ENCODE measurements at regions not wholly inside any gene's neighbourhood (a gene's known extent, or its start where the extent isn't known, plus 50 kb on each side); places are given as distances from the start of the nearest gene placed in this dataset.
"Not testable (repeated sequence)": the region's sequence is repeated elsewhere in the genome, so short reads cannot be mapped to it uniquely, and the experiment has no call there.

- H3K4me3 ChIP-seq; H3K4me1 ChIP-seq; H3K36me3 ChIP-seq (ENCODE audit: low read depth, missing control alignments); DNase-seq; H3K9me3 ChIP-seq; H3K27me3 ChIP-seq; intact Hi-C loops (cut with DNase I; ENCODE audit: low total_unique reads); H3K27ac ChIP-seq: not testable (repeated sequence)
- WGBS, 2 donors, result 74 to 87% methylated on average over 3 to 8 of the region's 16 CpGs
Measured at GRCh38 chr15:20048189-20048588, 493.4 kb downstream of the GOLGA6L6 start.

GRCh38 chr15:20045165-20045564 is 496.4 kb downstream of the GOLGA6L6 start:
- H3K4me1 ChIP-seq; intact Hi-C loops (cut with DNase I; ENCODE audit: low total_unique reads); DNase-seq; H3K27me3 ChIP-seq; H3K27ac ChIP-seq; H3K36me3 ChIP-seq (ENCODE audit: low read depth, missing control alignments); H3K9me3 ChIP-seq; H3K4me3 ChIP-seq: not testable (repeated sequence)
- WGBS, 2 donors, result no CpG with 5 or more reads among the region's 5 CpGs

GRCh38 chr15:20040691-20041090 is 500.9 kb downstream of the GOLGA6L6 start:
- DNase-seq; H3K4me3 ChIP-seq; H3K4me1 ChIP-seq; intact Hi-C loops (cut with DNase I; ENCODE audit: low total_unique reads); H3K36me3 ChIP-seq (ENCODE audit: low read depth, missing control alignments); H3K9me3 ChIP-seq; H3K27ac ChIP-seq; H3K27me3 ChIP-seq: not testable (repeated sequence)
- WGBS, 2 donors, result no CpG with 5 or more reads among the region's 1 CpG

- H3K4me1 ChIP-seq; intact Hi-C loops (cut with DNase I; ENCODE audit: low total_unique reads); H3K9me3 ChIP-seq; H3K27me3 ChIP-seq; H3K36me3 ChIP-seq (ENCODE audit: low read depth, missing control alignments); DNase-seq; H3K27ac ChIP-seq; H3K4me3 ChIP-seq: not testable (repeated sequence)
- WGBS, 2 donors, result no CpG with 5 or more reads among the region's 2 CpGs
Measured at GRCh38 chr15:20025040-20025439, 516.6 kb downstream of the GOLGA6L6 start.

GRCh38 chr15:20022349-20022748 is 519.3 kb downstream of the GOLGA6L6 start:
- H3K27me3 ChIP-seq; H3K9me3 ChIP-seq; H3K27ac ChIP-seq; DNase-seq; intact Hi-C loops (cut with DNase I; ENCODE audit: low total_unique reads); H3K4me3 ChIP-seq; H3K36me3 ChIP-seq (ENCODE audit: low read depth, missing control alignments); H3K4me1 ChIP-seq: not testable (repeated sequence)
- WGBS, 2 donors, result 20% methylated on average over 1 of the region's 6 CpGs; no CpG with 5 or more reads in 1 of the 2 donors

- H3K27me3 ChIP-seq; H3K9me3 ChIP-seq; H3K27ac ChIP-seq; H3K36me3 ChIP-seq (ENCODE audit: low read depth, missing control alignments); DNase-seq; H3K4me3 ChIP-seq; intact Hi-C loops (cut with DNase I; ENCODE audit: low total_unique reads); H3K4me1 ChIP-seq: not testable (repeated sequence)
- WGBS, 2 donors, result 50% methylated on average over 1 of the region's 7 CpGs; no CpG with 5 or more reads in 1 of the 2 donors
Measured at GRCh38 chr15:20021351-20021750, 520.2 kb downstream of the GOLGA6L6 start.

GRCh38 chr15:20020588-20020987 is 521.0 kb downstream of the GOLGA6L6 start:
- WGBS, 2 donors, result no CpG with 5 or more reads among the region's 5 CpGs
- intact Hi-C loops (cut with DNase I; ENCODE audit: low total_unique reads); H3K9me3 ChIP-seq; H3K27ac ChIP-seq; H3K36me3 ChIP-seq (ENCODE audit: low read depth, missing control alignments); H3K4me1 ChIP-seq; H3K4me3 ChIP-seq; DNase-seq; H3K27me3 ChIP-seq: not testable (repeated sequence)

GRCh38 chr15:20019758-20020157 is 521.8 kb downstream of the GOLGA6L6 start:
- DNase-seq, H3K9me3 ChIP-seq: not testable (repeated sequence)
- WGBS, 2 donors, result 40 to 84% methylated on average over 1 to 6 of the region's 6 CpGs

GRCh38 chr15:20017581-20017980 is 524.0 kb downstream of the GOLGA6L6 start:
- H3K9me3 ChIP-seq; H3K36me3 ChIP-seq (ENCODE audit: low read depth, missing control alignments); H3K4me3 ChIP-seq; H3K4me1 ChIP-seq; DNase-seq; H3K27me3 ChIP-seq; H3K27ac ChIP-seq; intact Hi-C loops (cut with DNase I; ENCODE audit: low total_unique reads): not testable (repeated sequence)
- WGBS, 2 donors, result 89 to 95% methylated on average over 4 of the region's 8 CpGs

More at GRCh38 chr15:20019758-20020157, 521.8 kb downstream of the GOLGA6L6 start:
- H3K4me1 ChIP-seq; H3K4me3 ChIP-seq; H3K27ac ChIP-seq; H3K27me3 ChIP-seq; H3K36me3 ChIP-seq (ENCODE audit: low read depth, missing control alignments); intact Hi-C loops (cut with DNase I; ENCODE audit: low total_unique reads): not testable (repeated sequence)

- H3K27ac ChIP-seq; H3K9me3 ChIP-seq; intact Hi-C loops (cut with DNase I; ENCODE audit: low total_unique reads); H3K4me3 ChIP-seq; DNase-seq; H3K27me3 ChIP-seq; H3K36me3 ChIP-seq (ENCODE audit: low read depth, missing control alignments); H3K4me1 ChIP-seq: not testable (repeated sequence)
- no CpG with 5 or more reads among the region's 9 CpGs for WGBS, 2 donors
Measured at GRCh38 chr15:20016941-20017340, 524.7 kb downstream of the GOLGA6L6 start.

GRCh38 chr15:20012837-20013236 is 528.8 kb downstream of the GOLGA6L6 start:
- H3K27ac ChIP-seq; DNase-seq; H3K27me3 ChIP-seq; H3K36me3 ChIP-seq (ENCODE audit: low read depth, missing control alignments); intact Hi-C loops (cut with DNase I; ENCODE audit: low total_unique reads); H3K4me3 ChIP-seq; H3K9me3 ChIP-seq; H3K4me1 ChIP-seq: not testable (repeated sequence)
- WGBS, 2 donors, result 80 to 100% methylated on average over 1 to 2 of the region's 2 CpGs

GRCh38 chr15:20010759-20011158 is 530.8 kb downstream of the GOLGA6L6 start:
- DNase-seq; H3K27ac ChIP-seq; H3K4me3 ChIP-seq; H3K4me1 ChIP-seq; intact Hi-C loops (cut with DNase I; ENCODE audit: low total_unique reads); H3K27me3 ChIP-seq; H3K36me3 ChIP-seq (ENCODE audit: low read depth, missing control alignments); H3K9me3 ChIP-seq: not testable (repeated sequence)
- WGBS, 2 donors, result 82% methylated on average over 5 of the region's 9 CpGs; no CpG with 5 or more reads in 1 of the 2 donors

- H3K27ac ChIP-seq; H3K4me1 ChIP-seq; intact Hi-C loops (cut with DNase I; ENCODE audit: low total_unique reads); H3K4me3 ChIP-seq; H3K36me3 ChIP-seq (ENCODE audit: low read depth, missing control alignments); H3K9me3 ChIP-seq; DNase-seq; H3K27me3 ChIP-seq: not testable (repeated sequence)
- no CpG with 5 or more reads among the region's 8 CpGs for WGBS, 2 donors
Measured at GRCh38 chr15:20009619-20010018, 532.0 kb downstream of the GOLGA6L6 start.
